Panc1 (cell line): ENCODE measurements at regions not wholly inside any gene's neighbourhood (a gene's known extent, or its start where the extent isn't known, plus 50 kb on each side); places are given as distances from the start of the nearest gene placed in this dataset.

ENCODE experiments used
- ATAC-seq: fragments of 200-7000 bp; cut with Tn5 transposase; 2 replicates; pipeline ENCODE4 v1.9.1; 2020; ENCODE audit warnings: mild to moderate bottlenecking, moderate library complexity
- BruUV-seq: library from RNA; stranded (reverse); fragments of 400-500 nt; replicated peaks from 2 replicates; lab custom pipeline; 2021; lab: Mats Ljungman, UMichigan
- CTCF ChIA-PET: fragments of 300-600 bp; sonication (Branson Sonifier 250); formaldehyde crosslinking; loops from one replicate; lab custom pipeline; 2022; ENCODE audit warnings: antibody characterized with exemption; lab: Charles Lee
- POLR2A ChIA-PET: fragments of 300-600 bp; sonication (Branson Sonifier 250); formaldehyde crosslinking; loops from one replicate; lab custom pipeline; 2022; ENCODE audit warnings: antibody characterized with exemption; lab: Charles Lee
- DNase-seq: peaks from one replicate; pipeline ENCODE4 v3.0.0-alpha.2; 2010; ENCODE audit warnings: low read depth, low spot score
- H3K27ac ChIP-seq: 2 replicates; pipeline ENCODE4 v1.5.1; 2011; ENCODE audit warnings: mild to moderate bottlenecking, low read length, inconsistent platforms
- H3K27me3 ChIP-seq: fragments of 200-500 bp; sonication (Bioruptor generic); 2 replicates; pipeline ENCODE4 v1.6.0; 2014; ENCODE audit warnings: low read length, inconsistent platforms; ENCODE audit not compliant: control insufficient read depth, insufficient read depth
- H3K36me3 ChIP-seq: fragments of 200-500 bp; sonication (Bioruptor generic); 2 replicates; pipeline ENCODE4 v1.5.1; 2014; ENCODE audit warnings: inconsistent platforms, mild to moderate bottlenecking, low read length, moderate library complexity; ENCODE audit not compliant: control insufficient read depth, insufficient read depth
- H3K4me1 ChIP-seq: 2 replicates; pipeline ENCODE4 v1.5.1; 2011; ENCODE audit warnings: inconsistent platforms, mild to moderate bottlenecking, low read length, moderate library complexity; ENCODE audit not compliant: control insufficient read depth, insufficient read depth
- H3K4me3 ChIP-seq, 2 experiments: 2 replicates each; pipeline ENCODE4 v1.5.1; 2011 to 2012; ENCODE audit warnings: low read depth in 2 of 2, low read length in 2 of 2, mild to moderate bottlenecking in 2 of 2, inconsistent platforms in 1 of 2, moderate library complexity in 1 of 2
- H3K9me3 ChIP-seq: fragments of 200-500 bp; sonication (Bioruptor generic); 2 replicates; pipeline ENCODE4 v1.5.1; 2014; ENCODE audit warnings: low read depth, mild to moderate bottlenecking, inconsistent platforms, low read length, moderate library complexity; ENCODE audit not compliant: control insufficient read depth, insufficient read depth
- POLR2AphosphoS5 ChIP-seq: IDR thresholded peaks from 2 replicates; pipeline ENCODE4 v1.6.1; 2012; ENCODE audit warnings: mild to moderate bottlenecking, low read depth, low read length, moderate library complexity
- SIN3A ChIP-seq: IDR thresholded peaks from 2 replicates; pipeline ENCODE4 v1.6.1; 2012; ENCODE audit warnings: low read depth, mild to moderate bottlenecking, low read length, moderate library complexity, borderline replicate concordance; ENCODE audit not compliant: insufficient read depth
- TCF7L2 ChIP-seq: IDR thresholded peaks from 2 replicates; pipeline ENCODE4 v1.6.1; 2011; ENCODE audit warnings: mild to moderate bottlenecking, low read depth, low read length, inconsistent platforms
- in situ Hi-C: cut with HindIII; loops from 2 replicates; pipeline ENCODE4 v1.10.0; 2016; ENCODE audit warnings: low sequenced_read_pairs, low pct_unique_long_range_greater_than_20kb
- intact Hi-C: fragments of 100-400 bp; cut with micrococcal nuclease; formaldehyde crosslinking; loops from one replicate; pipeline ENCODE4 v1.10.0; 2022; ENCODE audit not compliant: unreplicated experiment
- TF ChIP-seq, protein P1 (sequence below), 2 experiments: IDR thresholded peaks; 2 replicates each; pipeline ENCODE4 v1.6.1; 2011 to 2012; ENCODE audit warnings: low read depth in 2 of 2, control low read depth in 1 of 2, low read length in 1 of 2, mild to moderate bottlenecking in 1 of 2, moderate library complexity in 1 of 2; ENCODE audit not compliant: insufficient read depth in 1 of 2
- TF ChIP-seq, protein P2 (sequence below): fragments of 450-650 bp; IDR thresholded peaks from 2 replicates; pipeline ENCODE4 v1.5.1; 2017; ENCODE audit warnings: mild to moderate bottlenecking

- TF ChIP-seq, protein P1, sequence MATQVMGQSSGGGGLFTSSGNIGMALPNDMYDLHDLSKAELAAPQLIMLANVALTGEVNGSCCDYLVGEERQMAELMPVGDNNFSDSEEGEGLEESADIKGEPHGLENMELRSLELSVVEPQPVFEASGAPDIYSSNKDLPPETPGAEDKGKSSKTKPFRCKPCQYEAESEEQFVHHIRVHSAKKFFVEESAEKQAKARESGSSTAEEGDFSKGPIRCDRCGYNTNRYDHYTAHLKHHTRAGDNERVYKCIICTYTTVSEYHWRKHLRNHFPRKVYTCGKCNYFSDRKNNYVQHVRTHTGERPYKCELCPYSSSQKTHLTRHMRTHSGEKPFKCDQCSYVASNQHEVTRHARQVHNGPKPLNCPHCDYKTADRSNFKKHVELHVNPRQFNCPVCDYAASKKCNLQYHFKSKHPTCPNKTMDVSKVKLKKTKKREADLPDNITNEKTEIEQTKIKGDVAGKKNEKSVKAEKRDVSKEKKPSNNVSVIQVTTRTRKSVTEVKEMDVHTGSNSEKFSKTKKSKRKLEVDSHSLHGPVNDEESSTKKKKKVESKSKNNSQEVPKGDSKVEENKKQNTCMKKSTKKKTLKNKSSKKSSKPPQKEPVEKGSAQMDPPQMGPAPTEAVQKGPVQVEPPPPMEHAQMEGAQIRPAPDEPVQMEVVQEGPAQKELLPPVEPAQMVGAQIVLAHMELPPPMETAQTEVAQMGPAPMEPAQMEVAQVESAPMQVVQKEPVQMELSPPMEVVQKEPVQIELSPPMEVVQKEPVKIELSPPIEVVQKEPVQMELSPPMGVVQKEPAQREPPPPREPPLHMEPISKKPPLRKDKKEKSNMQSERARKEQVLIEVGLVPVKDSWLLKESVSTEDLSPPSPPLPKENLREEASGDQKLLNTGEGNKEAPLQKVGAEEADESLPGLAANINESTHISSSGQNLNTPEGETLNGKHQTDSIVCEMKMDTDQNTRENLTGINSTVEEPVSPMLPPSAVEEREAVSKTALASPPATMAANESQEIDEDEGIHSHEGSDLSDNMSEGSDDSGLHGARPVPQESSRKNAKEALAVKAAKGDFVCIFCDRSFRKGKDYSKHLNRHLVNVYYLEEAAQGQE (IDR thresholded peaks at IDR 0.05; ENCODE audit: insufficient read depth in 1 of 2, low read depth in 2 of 2, low read length in 1 of 2): no peak
- TF ChIP-seq SIN3A (no peak), TCF7L2 (no peak), POLR2AphosphoS5 (no peak)
- TF ChIP-seq, protein P2, sequence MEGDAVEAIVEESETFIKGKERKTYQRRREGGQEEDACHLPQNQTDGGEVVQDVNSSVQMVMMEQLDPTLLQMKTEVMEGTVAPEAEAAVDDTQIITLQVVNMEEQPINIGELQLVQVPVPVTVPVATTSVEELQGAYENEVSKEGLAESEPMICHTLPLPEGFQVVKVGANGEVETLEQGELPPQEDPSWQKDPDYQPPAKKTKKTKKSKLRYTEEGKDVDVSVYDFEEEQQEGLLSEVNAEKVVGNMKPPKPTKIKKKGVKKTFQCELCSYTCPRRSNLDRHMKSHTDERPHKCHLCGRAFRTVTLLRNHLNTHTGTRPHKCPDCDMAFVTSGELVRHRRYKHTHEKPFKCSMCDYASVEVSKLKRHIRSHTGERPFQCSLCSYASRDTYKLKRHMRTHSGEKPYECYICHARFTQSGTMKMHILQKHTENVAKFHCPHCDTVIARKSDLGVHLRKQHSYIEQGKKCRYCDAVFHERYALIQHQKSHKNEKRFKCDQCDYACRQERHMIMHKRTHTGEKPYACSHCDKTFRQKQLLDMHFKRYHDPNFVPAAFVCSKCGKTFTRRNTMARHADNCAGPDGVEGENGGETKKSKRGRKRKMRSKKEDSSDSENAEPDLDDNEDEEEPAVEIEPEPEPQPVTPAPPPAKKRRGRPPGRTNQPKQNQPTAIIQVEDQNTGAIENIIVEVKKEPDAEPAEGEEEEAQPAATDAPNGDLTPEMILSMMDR: no peak
- H3K9me3 ChIP-seq: no peaks in the 10 kb centered on the region
- no peak overlapping the region for H3K27ac ChIP-seq
- no peaks in the 10 kb centered on the region for H3K4me1 ChIP-seq
- intact Hi-C loops: no loop called here
- ATAC-seq: no peak
- in situ Hi-C loops: no loop called here
- no peak for DNase-seq
- no peaks in the 10 kb centered on the region; the same call in 1 of the 2 replicates for H3K27me3 ChIP-seq
- BruUV-seq: no TSS peak
- ChIA-PET CTCF (no interaction called here), POLR2A (no interaction called here)
- no peaks in the 10 kb centered on the region for H3K36me3 ChIP-seq
- H3K4me3 ChIP-seq: no peak overlapping the region
Observed at GRCh38 chr12:115377779-115378178, 693.8 kb upstream of the TBX3 start.

DNA sequence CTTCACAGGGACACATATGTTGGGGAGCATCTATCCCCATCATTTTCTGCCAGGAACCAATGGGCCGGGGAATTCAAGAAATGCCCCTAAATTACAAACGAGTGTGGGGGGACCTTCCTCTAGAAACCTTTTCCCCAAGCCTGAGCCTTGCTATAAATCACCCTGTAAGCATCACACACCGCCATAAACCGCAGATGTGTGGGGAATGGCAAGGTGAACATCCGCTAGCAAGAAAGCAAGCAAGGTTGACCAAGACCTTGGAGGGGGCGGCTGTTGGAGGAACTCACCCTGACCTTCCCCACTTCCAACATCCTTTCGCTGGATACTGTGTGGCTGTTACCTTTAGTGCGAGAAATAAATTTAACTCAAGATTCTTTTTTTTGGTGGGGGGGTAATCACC, 693.3 kb upstream of the TBX3 start:
- no peak for DNase-seq
- H3K36me3 ChIP-seq: no peaks in the 10 kb centered on the region
- TF ChIP-seq, protein P2: no peak
- no peak overlapping the region for H3K27ac ChIP-seq
- ChIA-PET POLR2A (no interaction called here), CTCF (no interaction called here)
- H3K27me3 ChIP-seq: no peaks in the 10 kb centered on the region; the same call in 1 of the 2 replicates
- intact Hi-C loops (no loop called here), in situ Hi-C loops (no loop called here)
- ATAC-seq: no peak
- H3K4me1 ChIP-seq: no peaks in the 10 kb centered on the region
- no peak overlapping the region for H3K4me3 ChIP-seq
- no peaks in the 10 kb centered on the region for H3K9me3 ChIP-seq
- BruUV-seq: no TSS peak
